ENCODE measurements at regions not wholly inside any gene's neighbourhood (a gene's known extent, or its start where the extent isn't known, plus 50 kb on each side); places are given as distances from the start of the nearest gene placed in this dataset.

DNA sequence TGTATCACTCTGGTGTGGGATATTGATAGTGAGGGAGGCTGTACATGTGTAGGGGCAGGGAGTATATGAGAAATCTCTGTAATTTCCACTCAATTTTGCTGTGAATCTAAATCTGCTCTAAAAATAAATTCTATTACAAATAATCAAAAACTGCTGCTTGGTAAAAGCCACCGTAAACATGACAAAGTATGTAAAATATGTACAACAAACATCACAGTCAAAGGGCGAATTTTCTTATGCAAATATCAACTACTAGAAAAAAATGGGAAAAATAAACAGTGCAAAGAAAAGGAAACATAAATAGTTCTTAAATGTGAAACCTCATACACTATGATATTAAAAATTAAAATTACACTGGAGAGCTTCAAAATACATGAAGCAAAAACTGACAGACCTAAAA lies 105.1 kb upstream of the DCLK2 start:
- no peak for ATAC-seq
- POLR2A ChIA-PET, result no interaction called here
- TF ChIP-seq, protein P1, sequence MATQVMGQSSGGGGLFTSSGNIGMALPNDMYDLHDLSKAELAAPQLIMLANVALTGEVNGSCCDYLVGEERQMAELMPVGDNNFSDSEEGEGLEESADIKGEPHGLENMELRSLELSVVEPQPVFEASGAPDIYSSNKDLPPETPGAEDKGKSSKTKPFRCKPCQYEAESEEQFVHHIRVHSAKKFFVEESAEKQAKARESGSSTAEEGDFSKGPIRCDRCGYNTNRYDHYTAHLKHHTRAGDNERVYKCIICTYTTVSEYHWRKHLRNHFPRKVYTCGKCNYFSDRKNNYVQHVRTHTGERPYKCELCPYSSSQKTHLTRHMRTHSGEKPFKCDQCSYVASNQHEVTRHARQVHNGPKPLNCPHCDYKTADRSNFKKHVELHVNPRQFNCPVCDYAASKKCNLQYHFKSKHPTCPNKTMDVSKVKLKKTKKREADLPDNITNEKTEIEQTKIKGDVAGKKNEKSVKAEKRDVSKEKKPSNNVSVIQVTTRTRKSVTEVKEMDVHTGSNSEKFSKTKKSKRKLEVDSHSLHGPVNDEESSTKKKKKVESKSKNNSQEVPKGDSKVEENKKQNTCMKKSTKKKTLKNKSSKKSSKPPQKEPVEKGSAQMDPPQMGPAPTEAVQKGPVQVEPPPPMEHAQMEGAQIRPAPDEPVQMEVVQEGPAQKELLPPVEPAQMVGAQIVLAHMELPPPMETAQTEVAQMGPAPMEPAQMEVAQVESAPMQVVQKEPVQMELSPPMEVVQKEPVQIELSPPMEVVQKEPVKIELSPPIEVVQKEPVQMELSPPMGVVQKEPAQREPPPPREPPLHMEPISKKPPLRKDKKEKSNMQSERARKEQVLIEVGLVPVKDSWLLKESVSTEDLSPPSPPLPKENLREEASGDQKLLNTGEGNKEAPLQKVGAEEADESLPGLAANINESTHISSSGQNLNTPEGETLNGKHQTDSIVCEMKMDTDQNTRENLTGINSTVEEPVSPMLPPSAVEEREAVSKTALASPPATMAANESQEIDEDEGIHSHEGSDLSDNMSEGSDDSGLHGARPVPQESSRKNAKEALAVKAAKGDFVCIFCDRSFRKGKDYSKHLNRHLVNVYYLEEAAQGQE (IDR thresholded peaks at IDR 0.05; ENCODE audit: insufficient read depth in 1 of 2, low read depth in 2 of 2, low read length in 1 of 2), result no peak
- no peak for TF ChIP-seq TCF7L2 (IDR thresholded peaks at IDR 0.05; ENCODE audit: low read depth, low read length)
- TF ChIP-seq POLR2AphosphoS5 (IDR thresholded peaks at IDR 0.05; ENCODE audit: low read depth, low read length), result no peak
- no peak for TF ChIP-seq SIN3A (IDR thresholded peaks at IDR 0.05; ENCODE audit: borderline replicate concordance, insufficient read depth, low read depth, low read length)
- TF ChIP-seq, protein P2, sequence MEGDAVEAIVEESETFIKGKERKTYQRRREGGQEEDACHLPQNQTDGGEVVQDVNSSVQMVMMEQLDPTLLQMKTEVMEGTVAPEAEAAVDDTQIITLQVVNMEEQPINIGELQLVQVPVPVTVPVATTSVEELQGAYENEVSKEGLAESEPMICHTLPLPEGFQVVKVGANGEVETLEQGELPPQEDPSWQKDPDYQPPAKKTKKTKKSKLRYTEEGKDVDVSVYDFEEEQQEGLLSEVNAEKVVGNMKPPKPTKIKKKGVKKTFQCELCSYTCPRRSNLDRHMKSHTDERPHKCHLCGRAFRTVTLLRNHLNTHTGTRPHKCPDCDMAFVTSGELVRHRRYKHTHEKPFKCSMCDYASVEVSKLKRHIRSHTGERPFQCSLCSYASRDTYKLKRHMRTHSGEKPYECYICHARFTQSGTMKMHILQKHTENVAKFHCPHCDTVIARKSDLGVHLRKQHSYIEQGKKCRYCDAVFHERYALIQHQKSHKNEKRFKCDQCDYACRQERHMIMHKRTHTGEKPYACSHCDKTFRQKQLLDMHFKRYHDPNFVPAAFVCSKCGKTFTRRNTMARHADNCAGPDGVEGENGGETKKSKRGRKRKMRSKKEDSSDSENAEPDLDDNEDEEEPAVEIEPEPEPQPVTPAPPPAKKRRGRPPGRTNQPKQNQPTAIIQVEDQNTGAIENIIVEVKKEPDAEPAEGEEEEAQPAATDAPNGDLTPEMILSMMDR (IDR thresholded peaks at IDR 0.05), result no peak

DNA sequence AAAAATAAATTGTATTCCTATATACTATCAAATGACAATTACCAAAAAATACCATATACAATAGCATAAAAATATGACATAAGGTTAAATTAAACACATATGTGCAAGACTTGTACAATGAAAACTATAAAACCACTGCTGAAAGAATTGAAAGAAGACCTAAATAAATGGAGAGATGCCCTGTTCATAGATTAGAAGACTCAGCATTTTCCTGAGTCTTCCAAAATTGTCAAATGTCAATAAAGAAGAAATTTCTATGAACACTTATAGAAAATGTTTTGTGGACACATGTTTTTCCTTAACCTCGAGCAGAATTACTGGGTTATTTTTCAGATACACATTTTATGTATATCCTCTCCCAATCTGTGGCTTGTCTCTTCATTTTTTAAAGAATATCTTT lies 103.1 kb upstream of the DCLK2 start:
- Histone ChIP-seq H3K4me1 (ENCODE audit: control insufficient read depth, insufficient read depth, low read length) (no peaks in the 10 kb centered on the region), H3K27me3 (ENCODE audit: control insufficient read depth, insufficient read depth, low read length) (no peaks in the 10 kb centered on the region), H3K27ac (ENCODE audit: low read length) (no peak overlapping the region), H3K4me3 (ENCODE audit: low read depth in 2 of 2, low read length in 2 of 2) (no peak overlapping the region), H3K9me3 (ENCODE audit: control insufficient read depth, insufficient read depth, low read depth, low read length) (no peaks in the 10 kb centered on the region), H3K36me3 (ENCODE audit: control insufficient read depth, insufficient read depth, low read length) (no peaks in the 10 kb centered on the region)
- ChIA-PET CTCF (no interaction called here), POLR2A (no interaction called here)
- DNase-seq (ENCODE audit: low read depth, low spot score) (no peak), ATAC-seq (no peak)
- in situ Hi-C loops (cut with HindIII; ENCODE audit: low pct_unique_long_range_greater_than_20kb, low sequenced_read_pairs) (no loop called here), intact Hi-C loops (cut with micrococcal nuclease; ENCODE audit: unreplicated experiment) (no loop called here)
- TF ChIP-seq TCF7L2 (IDR thresholded peaks at IDR 0.05; ENCODE audit: low read depth, low read length) (no peak), SIN3A (IDR thresholded peaks at IDR 0.05; ENCODE audit: borderline replicate concordance, insufficient read depth, low read depth, low read length) (no peak), POLR2AphosphoS5 (IDR thresholded peaks at IDR 0.05; ENCODE audit: low read depth, low read length) (no peak)
- TF ChIP-seq, protein P2 (IDR thresholded peaks at IDR 0.05), result no peak
- TF ChIP-seq, protein P1 (IDR thresholded peaks at IDR 0.05; ENCODE audit: insufficient read depth in 1 of 2, low read depth in 2 of 2, low read length in 1 of 2), result no peak
- BruUV-seq (replicated peaks), result no TSS peak

More for the DNA sequence above, 105.1 kb upstream of the DCLK2 start:
- H3K9me3 ChIP-seq (ENCODE audit: control insufficient read depth, insufficient read depth, low read depth, low read length), result no peaks in the 10 kb centered on the region
- no peaks in the 10 kb centered on the region for H3K27me3 ChIP-seq (ENCODE audit: control insufficient read depth, insufficient read depth, low read length)
- H3K4me3 ChIP-seq (ENCODE audit: low read depth in 2 of 2, low read length in 2 of 2), result no peak overlapping the region
- H3K27ac ChIP-seq (ENCODE audit: low read length), result no peak overlapping the region
- H3K4me1 ChIP-seq (ENCODE audit: control insufficient read depth, insufficient read depth, low read length), result no peaks in the 10 kb centered on the region
- DNase-seq (ENCODE audit: low read depth, low spot score), result no peak
- CTCF ChIA-PET, result no interaction called here
- no TSS peak for BruUV-seq (replicated peaks)
- H3K36me3 ChIP-seq (ENCODE audit: control insufficient read depth, insufficient read depth, low read length), result no peaks in the 10 kb centered on the region
- intact Hi-C loops (cut with micrococcal nuclease; ENCODE audit: unreplicated experiment), result no loop called here
- in situ Hi-C loops (cut with HindIII; ENCODE audit: low pct_unique_long_range_greater_than_20kb, low sequenced_read_pairs), result no loop called here

All from Panc1 (cell line).